ENCODE measurements at regions not wholly inside any gene's neighbourhood (a gene's known extent, or its start where the extent isn't known, plus 50 kb on each side); places are given as distances from the start of the nearest gene placed in this dataset.

GRCh38 chr14:84390010-84390409, 1139.9 kb upstream of the FLRT2 start:
- Histone ChIP-seq H3K4me2 (ENCODE audit: low read length) (no peak overlapping the region), H3K27me3 (ENCODE audit: insufficient read depth, low read length) (no peaks in the 10 kb centered on the region), H3F3A (ENCODE audit: insufficient read depth, low read length) (no peaks in the 10 kb centered on the region), H3K9ac (ENCODE audit: low read length) (no peak overlapping the region), H3K79me2 (ENCODE audit: insufficient read depth, low read length) (no peaks in the 10 kb centered on the region), H3K9me2 (ENCODE audit: low read depth, low read length) (no peaks in the 10 kb centered on the region), H2AFZ (ENCODE audit: low read length) (no peak overlapping the region), H3K4me1 (ENCODE audit: insufficient read depth, low read length, severe bottlenecking) (no peaks in the 10 kb centered on the region), H4K20me1 (ENCODE audit: insufficient read depth, low read length) (no peaks in the 10 kb centered on the region), H3K36me3 (ENCODE audit: insufficient read depth, low read length) (no peaks in the 10 kb centered on the region), H3K27ac (ENCODE audit: low read depth, low read length, poor library complexity, severe bottlenecking) (no peak overlapping the region), H3K4me3 (ENCODE audit: low read depth, low read length, poor library complexity, severe bottlenecking) (no peak overlapping the region), H3K9me3 (ENCODE audit: low read length) (no peaks in the 10 kb centered on the region)
- no peak for TF ChIP-seq EZH2 (IDR thresholded peaks at IDR 0.05; ENCODE audit: borderline replicate concordance, low read length)
- TF ChIP-seq, protein P1, sequence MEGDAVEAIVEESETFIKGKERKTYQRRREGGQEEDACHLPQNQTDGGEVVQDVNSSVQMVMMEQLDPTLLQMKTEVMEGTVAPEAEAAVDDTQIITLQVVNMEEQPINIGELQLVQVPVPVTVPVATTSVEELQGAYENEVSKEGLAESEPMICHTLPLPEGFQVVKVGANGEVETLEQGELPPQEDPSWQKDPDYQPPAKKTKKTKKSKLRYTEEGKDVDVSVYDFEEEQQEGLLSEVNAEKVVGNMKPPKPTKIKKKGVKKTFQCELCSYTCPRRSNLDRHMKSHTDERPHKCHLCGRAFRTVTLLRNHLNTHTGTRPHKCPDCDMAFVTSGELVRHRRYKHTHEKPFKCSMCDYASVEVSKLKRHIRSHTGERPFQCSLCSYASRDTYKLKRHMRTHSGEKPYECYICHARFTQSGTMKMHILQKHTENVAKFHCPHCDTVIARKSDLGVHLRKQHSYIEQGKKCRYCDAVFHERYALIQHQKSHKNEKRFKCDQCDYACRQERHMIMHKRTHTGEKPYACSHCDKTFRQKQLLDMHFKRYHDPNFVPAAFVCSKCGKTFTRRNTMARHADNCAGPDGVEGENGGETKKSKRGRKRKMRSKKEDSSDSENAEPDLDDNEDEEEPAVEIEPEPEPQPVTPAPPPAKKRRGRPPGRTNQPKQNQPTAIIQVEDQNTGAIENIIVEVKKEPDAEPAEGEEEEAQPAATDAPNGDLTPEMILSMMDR (IDR thresholded peaks at IDR 0.05; ENCODE audit: low read length): no peak

GRCh38 chr14:84397631-84398030, 1132.3 kb upstream of the FLRT2 start:
- H3K9me3 ChIP-seq (ENCODE audit: low read length): no peaks in the 10 kb centered on the region
- H3K27ac ChIP-seq (ENCODE audit: low read depth, low read length, poor library complexity, severe bottlenecking): no peak overlapping the region
- no peaks in the 10 kb centered on the region for H3K36me3 ChIP-seq (ENCODE audit: insufficient read depth, low read length)
- H3K9ac ChIP-seq (ENCODE audit: low read length): no peak overlapping the region
- H3K4me3 ChIP-seq (ENCODE audit: low read depth, low read length, poor library complexity, severe bottlenecking): no peak overlapping the region
- H3K79me2 ChIP-seq (ENCODE audit: insufficient read depth, low read length): no peaks in the 10 kb centered on the region
- no peaks in the 10 kb centered on the region for H3K9me2 ChIP-seq (ENCODE audit: low read depth, low read length)
- H3K4me2 ChIP-seq (ENCODE audit: low read length): no peak overlapping the region
- no peaks in the 10 kb centered on the region for H3F3A ChIP-seq (ENCODE audit: insufficient read depth, low read length)
- no peaks in the 10 kb centered on the region for H3K27me3 ChIP-seq (ENCODE audit: insufficient read depth, low read length)
- no peak overlapping the region for H2AFZ ChIP-seq (ENCODE audit: low read length)
- H3K4me1 ChIP-seq (ENCODE audit: insufficient read depth, low read length, severe bottlenecking): no peaks in the 10 kb centered on the region
- TF ChIP-seq, protein P1 (IDR thresholded peaks at IDR 0.05; ENCODE audit: low read length): no peak
- no peak for TF ChIP-seq EZH2 (IDR thresholded peaks at IDR 0.05; ENCODE audit: borderline replicate concordance, low read length)
- H4K20me1 ChIP-seq (ENCODE audit: insufficient read depth, low read length): no peaks in the 10 kb centered on the region

DNA sequence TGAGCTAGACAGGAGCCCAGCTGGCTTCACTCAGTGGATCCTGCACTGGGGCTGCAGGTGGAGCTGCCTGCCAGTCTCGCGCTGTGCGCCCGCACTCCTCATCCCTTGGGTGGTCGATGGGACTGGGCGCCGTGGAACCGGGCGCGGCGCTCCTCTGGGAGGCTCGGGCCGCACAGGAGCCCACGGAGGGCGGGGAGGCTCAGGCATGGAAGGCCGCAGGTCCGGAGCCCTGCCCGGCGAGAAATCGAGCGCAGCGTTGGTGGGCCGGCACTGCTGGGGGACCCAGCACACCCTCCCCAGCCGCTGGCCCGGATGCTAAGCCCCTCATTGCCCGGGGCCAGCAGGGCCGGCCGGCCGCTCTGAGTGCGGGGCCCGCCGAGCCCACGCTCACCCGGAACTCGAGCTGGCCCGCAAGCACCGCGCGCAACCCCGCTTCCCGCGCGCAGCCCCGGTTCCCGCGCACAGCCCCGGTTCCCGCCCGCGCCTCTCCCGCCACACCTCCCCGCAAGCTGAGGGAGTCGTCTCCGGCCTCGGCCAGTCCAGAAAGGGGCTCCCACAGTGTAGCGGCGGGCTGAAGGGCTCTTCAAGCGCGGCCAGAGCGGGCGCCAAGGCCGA, 1130.5 kb upstream of the FLRT2 start:
- Histone ChIP-seq H3K9ac (ENCODE audit: low read length) (no peak overlapping the region), H2AFZ (ENCODE audit: low read length) (no peak overlapping the region), H3K4me3 (ENCODE audit: low read depth, low read length, poor library complexity, severe bottlenecking) (no peak overlapping the region), H3K79me2 (ENCODE audit: insufficient read depth, low read length) (no peaks in the 10 kb centered on the region), H3K36me3 (ENCODE audit: insufficient read depth, low read length) (no peaks in the 10 kb centered on the region), H3K27ac (ENCODE audit: low read depth, low read length, poor library complexity, severe bottlenecking) (no peak overlapping the region), H3F3A (ENCODE audit: insufficient read depth, low read length) (no peaks in the 10 kb centered on the region), H3K4me1 (ENCODE audit: insufficient read depth, low read length, severe bottlenecking) (no peaks in the 10 kb centered on the region), H3K9me2 (ENCODE audit: low read depth, low read length) (no peaks in the 10 kb centered on the region), H3K4me2 (ENCODE audit: low read length) (no peak overlapping the region), H3K27me3 (ENCODE audit: insufficient read depth, low read length) (no peaks in the 10 kb centered on the region), H4K20me1 (ENCODE audit: insufficient read depth, low read length) (no peaks in the 10 kb centered on the region), H3K9me3 (ENCODE audit: low read length) (no peaks in the 10 kb centered on the region)
- TF ChIP-seq, protein P1 (IDR thresholded peaks at IDR 0.05; ENCODE audit: low read length): no peak
- no peak for TF ChIP-seq EZH2 (IDR thresholded peaks at IDR 0.05; ENCODE audit: borderline replicate concordance, low read length)
